Brain pericyte (primary cell): ENCODE measurements at regions not wholly inside any gene's neighbourhood (a gene's known extent, or its start where the extent isn't known, plus 50 kb on each side); places are given as distances from the start of the nearest gene placed in this dataset.

ENCODE experiments used
- DNase-seq: peaks from one replicate; pipeline ENCODE4 v3.0.0-alpha.2; 2012; ENCODE audit warnings: low read depth, low spot score

DNA sequence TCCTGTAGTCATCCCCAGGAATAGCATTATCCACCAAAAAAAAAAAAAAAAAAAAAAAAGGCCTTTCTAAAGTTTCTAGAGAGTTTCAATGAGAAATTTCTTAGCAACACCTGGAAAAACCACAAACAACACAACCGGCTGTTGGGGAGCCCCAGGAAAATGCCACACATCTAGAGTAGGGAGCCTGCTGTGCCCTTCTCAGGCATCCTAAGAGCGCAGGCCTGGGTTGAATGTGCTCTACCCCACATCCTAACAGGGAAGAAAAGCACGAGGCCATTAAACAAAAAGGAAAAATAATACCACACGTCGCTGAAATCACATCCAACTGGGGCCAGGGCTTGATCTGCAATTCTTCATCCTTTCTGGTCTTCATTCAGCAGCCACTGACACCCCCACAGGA lies 367.5 kb downstream of the TGFB2 start:
- no peak for DNase-seq

DNA sequence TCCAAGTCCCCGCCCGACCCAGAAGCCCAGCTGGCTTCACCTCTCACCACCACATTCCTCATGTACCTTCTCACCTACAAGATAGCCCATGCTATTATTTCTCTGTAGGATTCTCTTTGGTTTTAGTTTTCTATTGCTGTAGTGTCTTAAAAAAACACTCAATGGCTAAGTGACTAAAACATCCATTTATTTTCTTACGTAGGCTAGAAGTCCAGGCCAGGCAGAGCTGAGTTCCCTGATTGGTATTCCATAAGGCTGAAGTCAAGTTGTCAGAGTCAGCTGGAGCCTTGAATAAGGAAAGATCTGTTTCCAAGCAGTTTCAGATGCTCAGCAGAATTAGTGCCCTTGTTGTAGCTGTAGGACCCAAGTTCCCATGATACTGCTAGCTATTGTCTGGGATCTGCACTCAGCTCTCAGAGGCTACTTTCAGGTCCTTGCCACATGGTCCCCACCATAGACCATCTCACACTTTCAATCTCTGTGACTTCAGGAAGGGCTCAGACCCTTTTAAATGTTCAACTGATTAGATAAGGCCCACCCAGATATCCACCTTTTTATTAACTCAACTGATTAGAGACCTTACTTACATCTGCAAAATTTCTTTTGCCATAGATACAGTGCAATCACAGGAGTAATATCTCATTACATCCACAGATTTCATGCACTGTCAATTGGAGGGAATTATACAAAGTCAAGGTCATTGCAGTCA lies 371.0 kb downstream of the TGFB2 start:
- no peak for DNase-seq

DNA sequence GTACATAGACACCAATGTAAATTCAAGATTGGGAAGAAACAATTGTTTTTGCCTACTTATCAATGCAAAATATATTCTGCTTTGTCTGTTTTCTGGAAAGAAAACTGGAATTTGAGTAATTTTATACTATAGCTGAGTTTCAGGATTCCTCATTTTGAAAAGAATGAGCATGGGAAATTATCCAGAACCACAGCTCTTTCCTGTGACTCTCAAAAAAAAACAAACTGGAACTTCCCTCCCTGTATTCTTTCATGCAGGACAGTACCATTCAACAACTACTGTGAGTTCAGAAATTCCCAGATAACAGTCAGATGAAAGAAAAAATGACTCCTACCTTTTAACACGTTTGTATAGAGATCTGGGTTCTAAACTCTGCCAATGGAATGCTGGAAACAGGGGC lies 372.4 kb downstream of the TGFB2 start:
- DNase-seq, result no peak

DNA sequence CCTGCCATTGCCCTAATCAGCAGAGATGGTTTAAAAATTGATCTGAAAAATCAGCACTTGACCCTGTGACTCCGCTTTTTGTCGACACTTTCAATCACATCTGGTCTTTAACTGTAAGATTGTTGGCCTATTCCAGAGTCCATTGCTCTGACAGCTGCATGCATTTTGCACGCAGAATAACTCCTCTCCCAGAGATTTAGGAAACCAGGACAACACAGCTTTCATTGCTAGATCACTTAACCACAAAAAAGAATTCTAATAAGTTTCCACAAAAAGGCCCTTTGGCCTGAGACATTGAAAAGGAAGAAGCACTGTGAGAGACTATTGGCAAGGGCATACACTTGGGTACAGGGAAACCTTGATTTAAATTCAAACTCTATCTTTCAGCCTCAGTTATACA lies 373.1 kb downstream of the TGFB2 start:
- no peak for DNase-seq

DNA sequence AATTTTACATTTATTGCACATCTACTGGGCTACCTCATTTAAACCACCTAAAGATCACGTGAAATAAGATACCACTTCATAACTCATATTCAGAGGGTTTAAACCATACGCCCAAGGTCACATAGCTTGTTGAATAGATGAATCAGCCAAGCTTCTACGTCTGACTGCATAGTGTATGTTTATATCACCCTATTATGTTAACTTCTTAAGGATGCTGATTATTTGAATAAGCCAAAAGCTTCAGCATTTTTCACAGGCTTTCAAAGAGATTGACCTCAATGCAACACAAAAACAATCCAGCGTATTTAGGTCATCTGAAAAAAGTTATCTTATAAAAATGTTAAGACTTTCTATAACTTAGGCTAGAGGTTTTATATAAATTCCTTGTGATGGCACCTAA lies 373.8 kb downstream of the TGFB2 start:
- DNase-seq, result no peak

DNA sequence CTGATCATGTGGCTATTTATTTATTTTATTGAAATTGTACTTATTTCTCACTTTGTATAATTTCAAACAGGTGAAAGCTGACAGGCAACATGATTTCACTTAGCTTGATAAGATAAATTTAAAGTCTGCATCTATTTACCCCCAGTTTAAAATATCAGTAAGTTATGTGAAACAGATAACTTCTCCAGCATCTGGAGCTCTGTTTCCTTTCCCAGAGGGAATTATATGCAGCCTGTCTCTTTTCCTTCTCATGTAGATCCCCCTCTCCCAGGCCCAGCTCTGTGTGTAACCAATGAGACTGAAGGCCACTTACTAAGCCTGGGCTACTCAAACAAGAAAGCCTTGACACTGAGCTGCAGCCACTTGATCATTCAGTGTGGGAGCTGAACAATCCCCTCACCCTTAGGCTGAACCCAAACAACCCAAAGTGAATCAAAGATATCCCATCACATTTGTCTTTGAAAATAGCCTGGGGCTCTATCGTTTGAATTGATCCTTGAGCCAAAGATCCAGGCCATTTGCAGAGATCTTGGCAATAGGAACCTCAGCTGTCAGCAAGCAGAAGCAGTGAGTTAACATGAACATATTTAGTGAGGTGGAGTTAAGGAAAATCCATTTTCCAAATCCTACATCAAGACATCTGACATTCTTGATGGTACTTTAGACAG lies 383.9 kb downstream of the TGFB2 start:
- DNase-seq, result no peak

DNA sequence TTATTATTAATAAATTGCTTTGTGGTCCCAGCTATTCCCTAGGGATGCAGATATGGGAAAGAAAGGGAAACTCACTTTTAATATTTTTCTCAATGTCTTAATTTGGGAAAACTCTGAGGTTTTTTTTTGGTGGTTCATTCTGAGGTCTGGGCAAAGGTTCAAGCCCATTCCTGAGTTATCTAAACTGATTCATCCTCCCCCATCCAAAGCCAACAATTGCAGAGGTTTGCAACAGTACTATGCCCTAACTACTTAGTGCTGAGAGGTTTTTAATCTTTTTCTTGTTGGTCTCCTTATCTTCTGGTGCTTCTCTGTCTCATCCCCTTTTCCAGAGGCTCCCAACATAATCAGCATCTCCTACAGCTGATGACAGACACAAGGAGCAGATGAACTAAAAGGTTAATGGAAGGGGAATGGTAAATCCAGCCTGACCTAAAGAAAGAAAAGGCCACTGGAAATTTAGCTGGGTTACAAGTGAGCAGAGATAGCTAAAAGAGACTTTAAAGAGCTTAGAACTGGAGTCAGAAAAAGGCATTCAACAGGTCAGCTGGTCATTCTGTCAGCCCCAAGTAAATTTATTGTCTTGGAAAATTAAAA lies 390.4 kb downstream of the TGFB2 start:
- no peak for DNase-seq

DNA sequence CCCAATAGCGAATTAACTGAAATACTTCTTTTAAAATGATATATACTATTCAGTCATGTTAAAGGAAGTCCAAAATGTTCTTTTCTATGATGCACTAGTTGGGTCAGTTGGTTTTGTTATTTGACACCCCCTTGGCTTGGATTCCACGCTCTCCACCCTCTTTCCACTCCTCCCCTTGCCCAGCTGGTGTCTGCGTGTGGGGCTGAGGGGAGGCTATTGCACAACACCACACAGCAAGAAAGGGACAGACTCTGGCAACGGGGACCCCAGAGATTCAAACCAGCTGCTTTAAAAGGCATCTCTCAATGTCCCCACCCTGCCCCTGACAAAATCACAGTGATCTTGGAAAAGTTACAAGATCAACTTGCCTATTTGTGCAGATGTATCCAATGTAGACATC lies 394.3 kb downstream of the TGFB2 start:
- peak; percentile 71 for DNase-seq

DNA sequence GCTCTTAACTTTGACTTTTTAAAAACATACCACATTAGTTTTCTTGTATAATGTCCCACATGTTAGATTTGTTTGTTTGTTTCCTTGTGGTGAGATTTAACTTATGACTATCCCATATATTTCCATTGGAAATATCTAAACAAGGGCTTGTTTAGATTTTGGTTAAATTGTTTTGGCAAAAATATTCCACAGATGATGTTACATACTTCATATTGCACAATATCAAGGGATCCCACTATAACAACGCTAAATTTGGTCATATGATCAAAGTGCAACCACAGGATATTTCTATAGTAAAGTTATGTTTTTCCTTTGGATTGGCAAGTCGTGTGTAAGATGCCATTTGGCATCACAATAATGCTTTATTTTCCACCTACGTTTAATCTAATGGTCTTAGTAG lies 396.7 kb downstream of the TGFB2 start:
- DNase-seq, result no peak

DNA sequence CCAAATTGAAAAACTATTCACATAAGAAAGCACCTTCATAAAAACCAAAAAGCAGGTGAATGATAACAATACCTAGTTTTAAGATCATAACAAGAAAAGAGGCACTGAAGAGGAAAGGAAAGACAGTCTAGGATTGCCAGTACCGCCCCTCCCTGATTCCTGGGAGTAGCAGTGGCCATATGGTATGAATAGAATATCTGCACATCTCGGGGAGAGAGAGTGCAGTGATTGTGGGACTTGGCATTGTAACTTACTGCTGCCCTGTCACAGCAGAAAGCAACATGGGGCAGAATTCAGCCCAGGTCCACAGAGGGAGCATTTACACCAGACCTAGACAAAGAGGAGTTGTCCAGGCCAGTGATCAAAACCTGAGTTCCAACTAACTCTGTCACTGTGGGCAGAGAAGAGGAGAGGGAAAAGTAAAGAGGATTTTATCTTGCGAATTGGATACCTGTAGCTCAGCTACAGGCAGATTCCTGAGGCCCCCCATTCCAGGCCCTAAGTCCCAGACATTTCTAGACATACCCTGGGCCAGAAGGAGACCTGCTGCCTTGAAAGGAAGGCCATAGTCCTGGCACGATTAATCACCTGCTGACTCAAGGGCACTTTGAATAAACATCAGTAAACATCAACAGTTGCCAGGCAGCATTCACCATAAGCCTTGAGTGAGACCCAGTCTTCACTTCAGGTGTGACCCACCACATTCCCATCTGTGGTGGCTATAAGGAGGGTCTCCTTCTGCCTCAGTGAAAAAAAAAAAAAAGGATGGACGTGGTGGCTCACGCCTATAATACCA lies 397.5 kb downstream of the TGFB2 start:
- DNase-seq, result no peak

DNA sequence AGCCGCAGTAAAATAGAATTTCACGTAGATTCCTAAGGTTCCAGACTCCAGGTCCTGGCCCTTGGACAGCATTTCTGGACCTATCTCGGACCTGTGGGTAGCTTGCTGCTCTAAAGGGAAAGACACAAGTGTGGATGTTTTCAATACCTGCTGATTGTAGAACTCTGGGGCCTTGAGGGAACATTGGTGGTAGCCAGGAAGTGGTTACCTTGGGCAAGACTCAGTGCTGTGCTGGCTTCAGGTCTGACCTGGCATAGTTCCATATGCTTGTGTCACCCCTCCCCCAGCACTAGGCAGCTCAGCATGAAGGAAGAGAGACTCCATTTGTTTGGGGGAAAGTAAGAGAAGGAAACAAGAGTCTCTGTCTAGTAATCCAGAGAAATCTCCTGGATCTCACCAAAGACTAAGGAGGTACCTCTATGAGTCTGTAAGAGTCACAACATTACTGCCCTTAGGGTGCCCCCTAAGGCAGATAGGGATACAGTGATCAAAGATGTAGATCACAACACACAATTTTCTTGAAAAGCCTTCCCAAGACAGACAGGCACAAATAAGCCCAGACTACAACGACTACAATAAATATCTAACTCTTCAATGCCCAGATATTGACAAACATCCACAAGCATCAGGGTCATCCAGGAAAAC lies 398.8 kb downstream of the TGFB2 start:
- no peak for DNase-seq

DNA sequence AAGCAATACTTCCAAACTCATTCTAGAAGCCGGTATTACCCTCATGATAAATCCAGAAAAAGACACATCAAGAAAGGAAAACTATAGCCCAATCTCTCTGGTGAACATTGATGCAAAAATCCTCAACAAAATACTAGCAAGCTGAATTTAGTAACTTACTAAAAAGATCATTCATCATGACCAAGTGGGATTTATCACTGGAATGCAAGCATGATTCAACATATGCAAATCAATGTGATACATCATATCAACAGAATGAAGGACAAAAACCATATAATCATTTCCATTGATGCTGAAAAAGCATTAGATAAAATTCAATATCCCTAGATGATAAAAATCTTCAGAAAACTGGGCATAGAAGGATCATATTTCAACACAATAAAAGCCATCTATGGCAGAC lies 402.9 kb downstream of the TGFB2 start:
- no peak for DNase-seq

DNA sequence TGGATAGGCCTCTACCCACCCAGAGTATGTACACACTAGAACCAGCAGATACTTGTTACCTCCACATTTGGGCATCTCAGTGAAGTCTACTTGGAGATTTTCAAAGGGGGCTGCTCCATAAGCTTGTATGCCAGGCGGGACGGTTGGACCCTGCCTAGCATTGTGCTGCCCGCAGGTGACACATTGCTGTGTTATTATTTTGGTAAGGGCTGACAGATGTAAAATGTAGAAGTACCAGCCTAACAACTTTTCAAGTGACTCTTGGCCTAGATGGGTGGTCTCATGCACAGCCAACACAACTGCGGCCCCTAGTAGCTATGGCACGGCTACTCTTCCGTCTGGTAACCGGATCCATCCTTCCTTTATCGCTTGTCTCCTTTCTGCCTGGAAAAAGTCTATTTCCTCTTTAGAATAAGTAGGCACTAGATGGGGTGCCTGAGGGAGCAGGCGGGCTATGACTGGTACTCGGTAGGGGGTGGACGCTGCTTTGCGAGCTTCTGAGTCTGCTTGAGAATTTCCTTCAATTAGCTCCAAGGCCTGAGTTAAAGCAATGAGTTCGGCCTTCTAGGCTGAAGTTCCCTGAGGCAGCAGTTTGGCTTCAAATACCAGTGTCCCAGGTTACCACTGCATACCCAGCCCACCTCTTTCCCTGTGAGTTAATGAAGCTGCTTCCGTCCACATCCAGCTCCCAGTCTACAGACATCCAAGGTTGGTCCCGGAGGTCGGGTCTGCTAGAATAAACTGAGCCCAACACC lies 405.3 kb downstream of the TGFB2 start:
- DNase-seq, result no peak

DNA sequence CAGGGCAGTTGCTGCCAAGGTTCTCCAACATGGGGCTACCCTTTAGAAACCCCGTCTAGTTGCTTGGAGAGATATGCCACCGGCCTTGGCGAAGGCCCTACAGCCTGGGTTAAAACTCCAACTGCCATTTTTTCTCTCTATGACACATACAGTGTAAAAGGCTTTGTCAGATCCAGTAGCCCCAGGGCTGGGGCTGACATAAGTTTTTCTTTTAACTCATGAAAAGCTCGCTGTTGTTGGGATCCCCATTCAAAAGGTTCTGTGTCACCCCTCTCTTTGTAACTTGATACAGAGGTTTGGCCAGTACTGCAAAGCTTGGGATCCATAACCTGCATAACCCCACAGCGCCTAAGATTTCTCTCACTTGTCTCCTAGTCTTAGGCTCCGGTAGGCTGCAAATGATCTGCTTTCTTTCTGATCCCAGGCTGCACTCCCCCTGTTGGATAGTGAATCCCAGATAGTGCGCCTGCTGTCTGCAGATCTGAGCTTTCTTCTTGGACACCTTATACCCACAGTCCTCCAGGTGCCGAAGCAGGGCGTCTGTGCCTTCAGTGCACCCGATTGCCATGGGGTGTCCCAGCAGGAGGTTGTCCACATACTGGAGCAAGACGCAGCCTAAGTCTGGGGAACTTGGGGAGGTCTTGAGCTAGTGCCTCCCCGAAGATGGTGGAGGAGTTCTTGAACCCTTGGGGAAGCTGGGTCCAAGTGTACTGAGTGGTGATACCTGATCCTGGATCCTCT lies 406.2 kb downstream of the TGFB2 start:
- no peak for DNase-seq

DNA sequence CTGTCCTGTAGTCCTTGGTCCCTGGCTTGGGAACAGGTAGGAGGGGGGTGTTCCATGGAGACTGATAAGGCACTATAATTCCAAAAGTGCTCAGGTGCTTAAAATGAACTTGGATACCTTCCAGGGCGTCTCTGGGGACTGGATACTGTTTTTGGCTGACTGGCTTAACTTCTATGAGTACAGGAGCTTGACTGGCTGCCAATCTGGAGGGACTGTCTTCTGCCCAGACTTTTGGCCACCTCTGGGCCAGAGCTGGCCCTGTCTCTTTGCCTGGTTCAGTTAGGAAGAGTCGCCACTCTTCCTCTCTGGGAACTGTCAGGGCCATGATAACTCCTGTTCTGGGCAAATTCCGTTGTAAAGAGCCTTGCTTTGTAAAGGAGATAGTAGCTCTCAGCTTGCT lies 407.0 kb downstream of the TGFB2 start:
- DNase-seq, result no peak

DNA sequence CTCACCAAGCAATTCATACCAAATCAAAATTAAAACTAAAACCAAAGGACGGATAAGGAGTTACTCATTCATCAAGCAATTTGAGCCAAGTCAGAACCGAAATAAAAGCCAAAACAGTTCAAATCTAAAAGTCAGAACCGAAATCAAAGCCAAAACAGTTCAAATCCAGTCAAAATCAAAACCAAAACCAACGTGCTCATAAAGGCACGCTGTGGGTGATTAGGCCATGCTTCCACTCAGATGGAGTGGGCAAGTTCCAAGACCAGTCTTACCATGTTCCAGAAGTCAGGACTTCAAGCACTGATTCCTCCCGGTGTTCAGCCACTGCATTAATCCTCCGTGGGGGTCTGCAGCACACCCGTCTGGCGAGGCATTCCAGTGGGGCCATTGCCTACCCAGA lies 409.3 kb downstream of the TGFB2 start:
- DNase-seq, result no peak

DNA sequence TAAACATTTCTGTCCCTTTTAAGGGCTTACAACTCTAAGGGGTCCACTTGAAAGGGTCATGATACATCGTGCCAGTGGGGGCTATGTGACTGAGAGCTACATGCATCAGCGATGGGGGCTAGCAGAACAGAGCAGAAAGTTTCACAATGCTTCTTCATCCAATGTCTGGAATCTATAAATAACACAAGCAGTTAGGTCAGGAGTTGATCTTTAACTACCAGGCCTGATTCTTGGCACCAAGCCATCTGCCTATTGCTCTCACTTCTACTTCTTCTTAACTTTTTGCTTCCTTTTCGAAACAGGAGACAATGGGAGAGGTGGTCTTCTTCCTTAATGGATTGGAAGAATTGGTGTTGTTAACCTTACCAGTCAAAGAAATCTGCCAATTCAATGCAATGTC lies 410.0 kb downstream of the TGFB2 start:
- DNase-seq, result no peak

DNA sequence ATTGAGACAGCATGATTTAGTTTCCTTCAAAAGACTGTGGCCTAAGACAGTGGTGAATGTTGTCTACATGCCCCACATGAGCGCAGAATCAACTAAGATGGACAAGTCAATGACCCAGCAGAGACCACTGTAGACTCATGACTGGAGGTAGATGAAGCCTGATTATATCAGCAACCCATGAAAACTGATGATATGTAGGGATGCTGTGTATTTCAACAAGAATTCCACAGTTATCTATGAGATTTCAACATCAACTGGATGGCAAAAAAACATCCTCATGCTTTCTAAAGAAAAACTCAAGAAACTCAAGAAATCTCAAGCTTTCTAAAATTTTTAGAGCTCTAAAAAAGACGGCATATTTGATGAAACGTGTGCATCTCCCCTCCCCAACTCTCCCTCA lies 413.9 kb upstream of the LYPLAL1 start:
- DNase-seq, result no peak

DNA sequence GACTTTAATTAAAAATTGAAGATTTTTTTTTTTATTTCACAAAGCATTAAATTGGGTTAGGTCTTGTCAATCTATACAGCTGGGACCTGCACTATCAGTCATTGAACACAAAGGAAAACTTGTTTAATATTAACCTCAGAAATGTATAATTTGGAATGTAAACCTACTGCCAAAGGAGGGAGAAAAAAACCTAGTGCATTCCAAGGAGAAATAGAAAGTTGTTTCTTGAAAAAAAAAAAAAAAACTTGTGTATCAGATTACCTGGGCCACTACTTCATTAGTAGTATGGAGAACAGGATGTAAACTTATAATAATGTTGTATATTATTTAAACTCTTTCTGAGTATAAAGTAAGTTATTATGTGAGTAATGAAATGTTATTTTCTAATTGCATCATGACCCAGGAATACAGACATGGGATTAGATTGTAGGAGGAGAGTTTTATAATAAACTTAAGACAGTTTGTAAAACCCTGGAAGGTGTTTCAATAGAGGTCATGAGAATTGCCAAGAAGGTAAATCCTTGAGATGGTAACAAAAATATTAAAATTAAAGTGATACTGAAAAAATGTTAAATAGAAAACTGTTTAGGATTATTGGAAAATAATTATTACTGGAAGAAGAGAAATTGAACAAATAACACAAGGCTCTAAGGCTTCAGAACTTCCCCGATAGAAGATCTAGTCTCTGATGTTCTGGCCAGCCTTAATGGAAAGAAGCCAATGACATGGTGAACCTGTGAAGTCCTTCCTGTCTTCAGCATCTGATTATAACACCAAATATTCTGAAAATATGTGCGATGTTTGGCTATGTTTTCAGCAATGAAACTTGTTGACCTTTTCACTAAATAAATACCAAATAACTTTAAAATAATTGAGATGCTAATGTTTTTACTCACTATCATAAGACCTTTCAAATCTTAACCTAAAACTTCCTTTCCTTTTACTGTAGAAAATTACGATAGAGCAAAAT lies 412.8 kb upstream of the LYPLAL1 start:
- no peak for DNase-seq
